ENCODE measurements at regions not wholly inside any gene's neighbourhood (a gene's known extent, or its start where the extent isn't known, plus 50 kb on each side); places are given as distances from the start of the nearest gene placed in this dataset.

GRCh38 chr11:101743828-101744227 is 160.0 kb upstream of the TRPC6 start:
- H3K4me1 ChIP-seq (ENCODE audit: control insufficient read depth in 1 of 2, low read depth in 2 of 2), result no peaks in the 10 kb centered on the region
- no peaks in the 10 kb centered on the region for H3K36me3 ChIP-seq
- H3K4me3 ChIP-seq, result no peak overlapping the region
- TF ChIP-seq CTCF (IDR thresholded peaks at IDR 0.05), result no peak
- H3K27ac ChIP-seq, result no peak overlapping the region
- no peaks in the 10 kb centered on the region for H3K9me3 ChIP-seq
- no peaks in the 10 kb centered on the region for H3K27me3 ChIP-seq (replicated peaks; ENCODE audit: insufficient read depth)
- no peak for DNase-seq (ENCODE audit: low spot score)
- no peak for ATAC-seq (ENCODE audit: insufficient number of reproducible peaks, low FRiP score, low read depth)

- no peak for DNase-seq (ENCODE audit: low spot score)
- no peaks in the 10 kb centered on the region for H3K4me1 ChIP-seq (ENCODE audit: control insufficient read depth in 1 of 2, low read depth in 2 of 2)
- no peak overlapping the region for H3K4me3 ChIP-seq
- no peak for ATAC-seq (ENCODE audit: insufficient number of reproducible peaks, low FRiP score, low read depth)
- TF ChIP-seq CTCF (IDR thresholded peaks at IDR 0.05), result no peak
- H3K27ac ChIP-seq, result no peak overlapping the region
- no peaks in the 10 kb centered on the region for H3K27me3 ChIP-seq (replicated peaks; ENCODE audit: insufficient read depth)
- no peaks in the 10 kb centered on the region for H3K36me3 ChIP-seq
- no peaks in the 10 kb centered on the region for H3K9me3 ChIP-seq
Observed at GRCh38 chr11:101741479-101742175, 157.8 kb upstream of the TRPC6 start.

- no peak for TF ChIP-seq CTCF (IDR thresholded peaks at IDR 0.05)
- Histone ChIP-seq H3K4me1 (ENCODE audit: control insufficient read depth in 1 of 2, low read depth in 2 of 2) (no peaks in the 10 kb centered on the region), H3K4me3 (no peak overlapping the region), H3K27ac (no peak overlapping the region), H3K9me3 (no peaks in the 10 kb centered on the region), H3K27me3 (replicated peaks; ENCODE audit: insufficient read depth) (no peaks in the 10 kb centered on the region), H3K36me3 (no peaks in the 10 kb centered on the region)
- ATAC-seq (ENCODE audit: insufficient number of reproducible peaks, low FRiP score, low read depth), result no peak
- no peak for DNase-seq (ENCODE audit: low spot score)
Observed at GRCh38 chr11:101741061-101741460, 157.3 kb upstream of the TRPC6 start.

DNA sequence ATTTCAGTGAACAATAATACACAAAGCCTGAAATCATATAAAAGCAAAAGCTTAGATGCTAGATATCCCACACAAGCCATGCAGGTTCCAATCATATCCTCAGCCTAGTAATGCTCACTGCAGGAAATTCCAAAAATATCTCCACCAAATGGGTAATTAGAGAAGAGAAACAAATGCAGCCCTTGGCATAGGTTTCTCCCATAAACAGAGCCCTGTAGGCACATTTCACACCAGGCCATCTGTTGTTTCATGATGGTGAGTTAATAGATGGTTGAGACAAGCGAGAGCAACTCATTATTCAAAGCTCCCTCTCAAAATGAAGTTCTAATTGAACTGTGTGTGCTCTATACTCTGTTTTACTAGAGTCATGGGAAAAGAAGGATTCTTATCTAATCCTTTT is 154.6 kb upstream of the TRPC6 start:
- H3K9me3 ChIP-seq, result no peaks in the 10 kb centered on the region
- no peak overlapping the region for H3K27ac ChIP-seq
- DNase-seq (ENCODE audit: low spot score) (no peak), ATAC-seq (ENCODE audit: insufficient number of reproducible peaks, low FRiP score, low read depth) (no peak)
- H3K4me3 ChIP-seq, result no peak overlapping the region
- H3K4me1 ChIP-seq (ENCODE audit: control insufficient read depth in 1 of 2, low read depth in 2 of 2), result no peaks in the 10 kb centered on the region
- no peak for TF ChIP-seq CTCF (IDR thresholded peaks at IDR 0.05)
- no peaks in the 10 kb centered on the region for H3K27me3 ChIP-seq (replicated peaks; ENCODE audit: insufficient read depth)
- H3K36me3 ChIP-seq, result no peaks in the 10 kb centered on the region

DNA sequence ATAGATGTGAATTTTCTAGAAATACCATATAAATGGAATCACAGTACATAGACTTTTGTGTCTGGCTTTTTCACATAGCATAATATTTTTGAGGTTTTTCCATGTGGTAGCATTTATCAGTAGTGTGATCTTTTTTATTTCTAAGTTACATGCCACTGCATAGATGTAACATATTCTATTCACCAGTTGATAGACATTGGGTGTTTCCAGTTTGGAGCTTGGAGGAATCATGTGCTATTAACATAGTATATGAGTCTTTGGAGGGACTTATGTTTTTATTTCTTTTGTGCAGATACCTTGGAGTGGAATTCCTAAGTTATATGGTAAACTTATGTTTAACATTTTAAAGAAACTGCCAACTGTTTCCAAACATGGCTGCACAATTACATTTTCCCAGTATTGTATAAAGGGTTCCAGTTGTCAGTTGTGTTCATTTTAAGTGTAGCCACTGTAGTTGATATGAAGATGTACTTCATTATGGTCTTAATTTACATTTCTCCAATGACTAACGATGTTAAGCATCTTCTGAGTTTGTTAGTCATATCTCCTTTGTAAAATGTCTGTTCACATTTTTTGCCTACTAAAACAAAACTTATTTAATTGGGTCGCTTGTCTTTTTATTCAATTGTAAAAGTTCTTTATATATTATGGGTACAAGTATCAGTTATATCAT is 145.7 kb upstream of the TRPC6 start:
- Histone ChIP-seq H3K9me3 (no peaks in the 10 kb centered on the region), H3K27ac (no peak overlapping the region), H3K27me3 (replicated peaks; ENCODE audit: insufficient read depth) (no peaks in the 10 kb centered on the region), H3K36me3 (no peaks in the 10 kb centered on the region), H3K4me3 (no peak overlapping the region), H3K4me1 (ENCODE audit: control insufficient read depth in 1 of 2, low read depth in 2 of 2) (peaks cover 0 to 4% of the 10 kb centered on the region in 2 donors)
- no peak for TF ChIP-seq CTCF (IDR thresholded peaks at IDR 0.05)
- DNase-seq (ENCODE audit: low spot score), result no peak
- ATAC-seq (ENCODE audit: insufficient number of reproducible peaks, low FRiP score, low read depth), result no peak
